ENCODE measurements at regions not wholly inside any gene's neighbourhood (a gene's known extent, or its start where the extent isn't known, plus 50 kb on each side); places are given as distances from the start of the nearest gene placed in this dataset.

GRCh38 chr5:74421377-74421776 lies 219.2 kb downstream of the ENC1 start:
- DNase-seq (no peak), ATAC-seq (no peak)
- WGBS = 60% methylated on average over 1 of the region's 1 CpG
- no peak overlapping the region for H3K4me3 ChIP-seq (ENCODE audit: low read length)
- no peaks in the 10 kb centered on the region for H3K27me3 ChIP-seq (ENCODE audit: control insufficient read depth, insufficient read depth)
- no peaks in the 10 kb centered on the region for H3K4me1 ChIP-seq (ENCODE audit: control insufficient read depth, insufficient read depth, low read length)
- no peaks in the 10 kb centered on the region for H3K9me3 ChIP-seq (ENCODE audit: control insufficient read depth, low read length)
- no peak overlapping the region for H3K27ac ChIP-seq (ENCODE audit: low read length)
- intact Hi-C loops (cut with DNase I) = no loop called here

GRCh38 chr5:74420947-74421346 lies 219.6 kb downstream of the ENC1 start:
- H3K4me1 ChIP-seq (ENCODE audit: control insufficient read depth, insufficient read depth, low read length) = no peaks in the 10 kb centered on the region
- 30% methylated on average over 1 of the region's 1 CpG for WGBS
- H3K9me3 ChIP-seq (ENCODE audit: control insufficient read depth, low read length) = no peaks in the 10 kb centered on the region
- H3K27ac ChIP-seq (ENCODE audit: low read length) = no peak overlapping the region
- intact Hi-C loops (cut with DNase I) = no loop called here
- DNase-seq (no peak), ATAC-seq (no peak)
- H3K4me3 ChIP-seq (ENCODE audit: low read length) = no peak overlapping the region
- H3K27me3 ChIP-seq (ENCODE audit: control insufficient read depth, insufficient read depth) = no peaks in the 10 kb centered on the region

GRCh38 chr5:74420220-74420619 lies 220.3 kb downstream of the ENC1 start:
- intact Hi-C loops (cut with DNase I) = no loop called here

GRCh38 chr5:74419468-74419867 lies 221.1 kb downstream of the ENC1 start:
- DNase-seq (no peak), ATAC-seq (no peak)
- Histone ChIP-seq H3K4me1 (ENCODE audit: control insufficient read depth, insufficient read depth, low read length) (no peaks in the 10 kb centered on the region), H3K4me3 (ENCODE audit: low read length) (no peak overlapping the region), H3K27me3 (ENCODE audit: control insufficient read depth, insufficient read depth) (no peaks in the 10 kb centered on the region), H3K27ac (ENCODE audit: low read length) (no peak overlapping the region), H3K9me3 (ENCODE audit: control insufficient read depth, low read length) (no peaks in the 10 kb centered on the region)
- 72% methylated on average over 4 of the region's 4 CpGs for WGBS
- intact Hi-C loops (cut with DNase I) = no loop called here

More at GRCh38 chr5:74420220-74420619, 220.3 kb downstream of the ENC1 start:
- WGBS = 85% methylated on average over 3 of the region's 3 CpGs
- no peak for ATAC-seq
- Histone ChIP-seq H3K27me3 (ENCODE audit: control insufficient read depth, insufficient read depth) (no peaks in the 10 kb centered on the region), H3K4me3 (ENCODE audit: low read length) (no peak overlapping the region), H3K4me1 (ENCODE audit: control insufficient read depth, insufficient read depth, low read length) (no peaks in the 10 kb centered on the region), H3K9me3 (ENCODE audit: control insufficient read depth, low read length) (no peaks in the 10 kb centered on the region), H3K27ac (ENCODE audit: low read length) (no peak overlapping the region)
- DNase-seq = no peak

GRCh38 chr5:74418709-74419108 lies 221.8 kb downstream of the ENC1 start:
- no peak for ATAC-seq
- DNase-seq = no peak
- Histone ChIP-seq H3K4me1 (ENCODE audit: control insufficient read depth, insufficient read depth, low read length) (no peaks in the 10 kb centered on the region), H3K27me3 (ENCODE audit: control insufficient read depth, insufficient read depth) (no peaks in the 10 kb centered on the region), H3K4me3 (ENCODE audit: low read length) (no peak overlapping the region), H3K27ac (ENCODE audit: low read length) (no peak overlapping the region), H3K9me3 (ENCODE audit: control insufficient read depth, low read length) (no peaks in the 10 kb centered on the region)
- intact Hi-C loops (cut with DNase I) = no loop called here
- 98% methylated on average over 2 of the region's 2 CpGs for WGBS

GRCh38 chr5:74418261-74418660 lies 222.3 kb downstream of the ENC1 start:
- intact Hi-C loops (cut with DNase I) = no loop called here
- Histone ChIP-seq H3K4me3 (ENCODE audit: low read length) (no peak overlapping the region), H3K27ac (ENCODE audit: low read length) (no peak overlapping the region), H3K4me1 (ENCODE audit: control insufficient read depth, insufficient read depth, low read length) (no peaks in the 10 kb centered on the region), H3K9me3 (ENCODE audit: control insufficient read depth, low read length) (no peaks in the 10 kb centered on the region), H3K27me3 (ENCODE audit: control insufficient read depth, insufficient read depth) (no peaks in the 10 kb centered on the region)
- no peak for DNase-seq
- no peak for ATAC-seq
- 98% methylated on average over 1 of the region's 1 CpG for WGBS

GRCh38 chr5:74415695-74416102 lies 224.8 kb downstream of the ENC1 start:
- H3K27ac ChIP-seq (ENCODE audit: low read length) = no peak overlapping the region
- intact Hi-C loops (cut with DNase I) = no loop called here
- ATAC-seq (no peak), DNase-seq (no peak)
- H3K9me3 ChIP-seq (ENCODE audit: control insufficient read depth, low read length) = no peaks in the 10 kb centered on the region
- WGBS = 31% methylated on average over 7 of the region's 7 CpGs
- H3K4me3 ChIP-seq (ENCODE audit: low read length) = no peak overlapping the region
- H3K4me1 ChIP-seq (ENCODE audit: control insufficient read depth, insufficient read depth, low read length) = no peaks in the 10 kb centered on the region
- H3K27me3 ChIP-seq (ENCODE audit: control insufficient read depth, insufficient read depth) = no peaks in the 10 kb centered on the region

- ATAC-seq = no peak
- H3K9me3 ChIP-seq (ENCODE audit: control insufficient read depth, low read length) = no peaks in the 10 kb centered on the region
- intact Hi-C loops (cut with DNase I) = no loop called here
- H3K27me3 ChIP-seq (ENCODE audit: control insufficient read depth, insufficient read depth) = no peaks in the 10 kb centered on the region
- WGBS = 83% methylated on average over 2 of the region's 2 CpGs
- no peak for DNase-seq
- H3K4me1 ChIP-seq (ENCODE audit: control insufficient read depth, insufficient read depth, low read length) = peaks cover 7% of the 10 kb centered on the region
- no peak overlapping the region for H3K4me3 ChIP-seq (ENCODE audit: low read length)
- H3K27ac ChIP-seq (ENCODE audit: low read length) = no peak overlapping the region
These were observed 226.3 kb downstream of the ENC1 start for GRCh38 chr5:74414228-74414627.

GRCh38 chr5:74413403-74414048 lies 227.0 kb downstream of the ENC1 start:
- no peak for ATAC-seq
- H3K9me3 ChIP-seq (ENCODE audit: control insufficient read depth, low read length) = no peaks in the 10 kb centered on the region
- intact Hi-C loops (cut with DNase I) = no loop called here
- WGBS = 68% methylated on average over 3 of the region's 3 CpGs
- no peak for DNase-seq
- H3K4me3 ChIP-seq (ENCODE audit: low read length) = no peak overlapping the region
- H3K27ac ChIP-seq (ENCODE audit: low read length) = no peak overlapping the region
- no peaks in the 10 kb centered on the region for H3K27me3 ChIP-seq (ENCODE audit: control insufficient read depth, insufficient read depth)
- peaks cover 7% of the 10 kb centered on the region for H3K4me1 ChIP-seq (ENCODE audit: control insufficient read depth, insufficient read depth, low read length)

GRCh38 chr5:74412066-74412465 lies 228.5 kb downstream of the ENC1 start:
- ATAC-seq = no peak
- DNase-seq = no peak
- Histone ChIP-seq H3K9me3 (ENCODE audit: control insufficient read depth, low read length) (no peaks in the 10 kb centered on the region), H3K27me3 (ENCODE audit: control insufficient read depth, insufficient read depth) (no peaks in the 10 kb centered on the region), H3K4me1 (ENCODE audit: control insufficient read depth, insufficient read depth, low read length) (peaks cover 7% of the 10 kb centered on the region), H3K4me3 (ENCODE audit: low read length) (no peak overlapping the region), H3K27ac (ENCODE audit: low read length) (no peak overlapping the region)
- WGBS = 47% methylated on average over 1 of the region's 1 CpG
- intact Hi-C loops (cut with DNase I) = no loop called here

- Histone ChIP-seq H3K9me3 (ENCODE audit: control insufficient read depth, low read length) (no peaks in the 10 kb centered on the region), H3K27me3 (ENCODE audit: control insufficient read depth, insufficient read depth) (no peaks in the 10 kb centered on the region), H3K27ac (ENCODE audit: low read length) (no peak overlapping the region), H3K4me1 (ENCODE audit: control insufficient read depth, insufficient read depth, low read length) (peaks cover 9% of the 10 kb centered on the region), H3K4me3 (ENCODE audit: low read length) (no peak overlapping the region)
- ATAC-seq = peak; percentile 12 to 19
- intact Hi-C loops (cut with DNase I) = no loop called here
- no peak for DNase-seq
These were observed 230.8 kb downstream of the ENC1 start for GRCh38 chr5:74409712-74410111.

GRCh38 chr5:74409166-74409706 lies 231.3 kb downstream of the ENC1 start:
- 89% methylated on average over 4 of the region's 4 CpGs for WGBS
- intact Hi-C loops (cut with DNase I) = no loop called here

More at GRCh38 chr5:74409166-74409706, 231.3 kb downstream of the ENC1 start:
- Histone ChIP-seq H3K27me3 (ENCODE audit: control insufficient read depth, insufficient read depth) (no peaks in the 10 kb centered on the region), H3K4me1 (ENCODE audit: control insufficient read depth, insufficient read depth, low read length) (peaks cover 9% of the 10 kb centered on the region), H3K9me3 (ENCODE audit: control insufficient read depth, low read length) (no peaks in the 10 kb centered on the region), H3K4me3 (ENCODE audit: low read length) (no peak overlapping the region), H3K27ac (ENCODE audit: low read length) (no peak overlapping the region)
- DNase-seq = peak in 1 of 3 donors; percentile 69
- ATAC-seq = peak; percentile 24 to 45

Data from right cardiac atrium (tissue), 5 donors.